GM12865 (cell line): ENCODE measurements at regions not wholly inside any gene's neighbourhood (a gene's known extent, or its start where the extent isn't known, plus 50 kb on each side); places are given as distances from the start of the nearest gene placed in this dataset.

Experiments used
- DNase-seq: peaks from one replicate; pipeline ENCODE4 v3.0.0; 2010; ENCODE audit warnings: low read depth
- H3K4me3 ChIP-seq: 2 replicates; pipeline ENCODE4 v1.5.1; 2011; ENCODE audit warnings: mild to moderate bottlenecking, low read depth, low read length, control low read depth
- TF ChIP-seq, protein P1 (sequence below): IDR thresholded peaks from 2 replicates; pipeline ENCODE4 v1.5.1; 2011; ENCODE audit warnings: low read length, control low read depth, low read depth, inconsistent platforms; ENCODE audit not compliant: insufficient read depth; ENCODE audit errors: missing control alignments

DNA sequence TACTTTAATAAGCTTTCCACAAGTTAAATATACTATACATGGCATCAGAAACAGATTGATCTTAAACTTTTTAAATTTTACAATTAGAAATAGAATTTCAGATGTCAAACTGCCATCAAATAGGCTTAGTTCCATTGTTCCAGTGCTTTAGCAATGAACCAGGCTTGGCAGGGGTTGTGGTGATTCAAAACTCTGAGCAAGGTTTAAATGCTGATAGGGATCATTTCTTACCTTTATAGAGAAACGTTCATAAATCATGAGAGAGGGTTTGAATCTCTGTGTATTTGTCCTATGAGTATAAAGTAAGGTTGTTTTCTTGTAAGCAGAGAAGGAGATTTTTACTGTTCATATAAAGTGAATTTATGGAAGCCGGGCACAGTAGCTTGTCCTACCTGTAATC is 794.5 kb upstream of the TBX3 start:
- DNase-seq = no peak
- TF ChIP-seq, protein P1, sequence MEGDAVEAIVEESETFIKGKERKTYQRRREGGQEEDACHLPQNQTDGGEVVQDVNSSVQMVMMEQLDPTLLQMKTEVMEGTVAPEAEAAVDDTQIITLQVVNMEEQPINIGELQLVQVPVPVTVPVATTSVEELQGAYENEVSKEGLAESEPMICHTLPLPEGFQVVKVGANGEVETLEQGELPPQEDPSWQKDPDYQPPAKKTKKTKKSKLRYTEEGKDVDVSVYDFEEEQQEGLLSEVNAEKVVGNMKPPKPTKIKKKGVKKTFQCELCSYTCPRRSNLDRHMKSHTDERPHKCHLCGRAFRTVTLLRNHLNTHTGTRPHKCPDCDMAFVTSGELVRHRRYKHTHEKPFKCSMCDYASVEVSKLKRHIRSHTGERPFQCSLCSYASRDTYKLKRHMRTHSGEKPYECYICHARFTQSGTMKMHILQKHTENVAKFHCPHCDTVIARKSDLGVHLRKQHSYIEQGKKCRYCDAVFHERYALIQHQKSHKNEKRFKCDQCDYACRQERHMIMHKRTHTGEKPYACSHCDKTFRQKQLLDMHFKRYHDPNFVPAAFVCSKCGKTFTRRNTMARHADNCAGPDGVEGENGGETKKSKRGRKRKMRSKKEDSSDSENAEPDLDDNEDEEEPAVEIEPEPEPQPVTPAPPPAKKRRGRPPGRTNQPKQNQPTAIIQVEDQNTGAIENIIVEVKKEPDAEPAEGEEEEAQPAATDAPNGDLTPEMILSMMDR = no peak
- no peak overlapping the region for H3K4me3 ChIP-seq

DNA sequence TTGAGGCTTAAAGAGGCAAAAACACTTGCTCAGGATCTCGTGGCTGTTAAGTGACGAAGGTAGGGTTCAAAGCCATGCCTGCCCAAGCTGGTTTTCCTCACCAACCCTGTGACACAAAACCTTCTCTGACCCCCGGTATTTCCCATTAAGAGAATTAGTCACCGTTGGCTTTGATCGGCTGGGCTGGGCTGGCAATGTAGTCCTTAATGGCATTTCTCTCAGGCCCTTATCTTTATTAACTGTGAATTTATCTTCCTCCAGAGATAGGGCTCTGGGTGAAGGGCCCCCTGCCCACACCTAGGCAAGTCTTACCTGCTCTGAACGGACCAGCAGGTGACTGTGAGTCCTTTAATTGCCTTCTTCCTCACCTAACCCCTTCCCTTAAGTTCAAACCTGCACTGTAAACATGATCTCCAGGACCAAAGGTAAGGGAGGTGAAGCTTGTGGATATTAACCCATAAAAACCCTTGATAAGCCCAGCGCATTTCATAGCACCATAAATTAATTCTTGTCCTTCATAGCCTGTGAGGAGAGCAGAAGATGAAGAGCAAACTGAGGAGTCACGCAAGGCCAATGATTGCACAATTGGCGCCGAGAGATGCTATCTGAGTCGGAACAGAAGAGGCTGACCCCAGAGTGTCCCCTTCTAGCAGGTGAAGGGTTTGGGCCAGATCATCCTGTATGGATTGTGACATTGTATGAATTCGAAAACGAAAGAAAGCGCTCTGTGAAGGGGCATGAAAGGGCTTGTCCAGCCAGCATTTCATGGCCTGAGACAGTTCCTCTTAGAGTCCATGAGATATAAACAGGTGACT is 790.8 kb upstream of the TBX3 start:
- TF ChIP-seq, protein P1 = no peak
- no peak overlapping the region for H3K4me3 ChIP-seq
- DNase-seq = no peak

DNA sequence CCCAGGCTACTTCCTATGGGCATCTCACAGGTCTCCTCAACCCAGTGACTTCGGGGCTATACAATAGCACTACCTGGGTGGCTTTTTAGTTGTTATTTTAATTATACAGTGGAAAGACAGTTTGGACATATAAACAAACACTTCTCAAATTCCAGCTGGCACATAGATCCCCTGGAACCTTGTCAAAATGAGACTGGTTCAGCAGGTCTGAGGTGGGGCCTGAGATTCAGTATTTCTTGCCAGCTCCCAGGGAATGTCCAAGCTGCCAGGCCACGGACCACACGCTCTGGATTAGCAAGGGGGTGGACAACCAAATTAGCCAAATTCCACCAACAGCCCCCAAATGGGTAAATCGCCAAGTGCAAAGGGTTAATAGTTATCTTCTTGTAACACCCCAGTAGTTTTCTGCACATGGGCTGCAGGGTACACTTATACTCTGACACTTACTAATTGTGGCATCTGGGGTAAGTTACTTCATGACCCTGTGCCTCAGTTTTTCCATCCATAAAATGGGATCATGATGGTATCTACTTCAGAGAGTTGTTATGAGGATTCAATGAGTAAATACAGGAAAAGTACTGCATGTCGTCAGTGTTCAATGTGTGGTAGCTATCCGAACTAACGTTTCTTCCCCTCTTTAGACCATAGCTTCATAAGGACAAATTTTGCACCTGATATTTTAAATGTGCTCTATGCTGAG is 789.4 kb upstream of the TBX3 start:
- TF ChIP-seq, protein P1 = no peak
- no peak for DNase-seq
- no peak overlapping the region for H3K4me3 ChIP-seq

DNA sequence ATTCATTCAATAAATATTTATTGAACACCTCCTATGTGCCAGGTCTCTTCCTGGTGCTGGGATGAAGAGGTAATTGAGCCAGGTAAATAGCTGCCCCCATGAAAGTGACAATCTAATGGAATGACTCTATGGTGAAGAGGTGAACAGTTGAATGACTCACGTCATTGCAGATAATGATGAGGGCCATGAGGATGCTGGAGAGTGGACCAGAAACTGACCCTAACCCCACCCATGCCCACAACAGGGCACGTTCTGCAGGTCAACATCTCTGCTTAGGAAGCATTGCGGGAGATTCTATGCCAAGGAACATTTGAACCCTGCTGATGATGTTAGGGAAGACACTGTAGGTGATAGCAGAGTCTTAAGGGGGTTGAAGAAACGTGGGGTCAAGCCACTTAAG is 788.9 kb upstream of the TBX3 start:
- no peak overlapping the region for H3K4me3 ChIP-seq
- no peak for DNase-seq
- TF ChIP-seq, protein P1 = no peak

DNA sequence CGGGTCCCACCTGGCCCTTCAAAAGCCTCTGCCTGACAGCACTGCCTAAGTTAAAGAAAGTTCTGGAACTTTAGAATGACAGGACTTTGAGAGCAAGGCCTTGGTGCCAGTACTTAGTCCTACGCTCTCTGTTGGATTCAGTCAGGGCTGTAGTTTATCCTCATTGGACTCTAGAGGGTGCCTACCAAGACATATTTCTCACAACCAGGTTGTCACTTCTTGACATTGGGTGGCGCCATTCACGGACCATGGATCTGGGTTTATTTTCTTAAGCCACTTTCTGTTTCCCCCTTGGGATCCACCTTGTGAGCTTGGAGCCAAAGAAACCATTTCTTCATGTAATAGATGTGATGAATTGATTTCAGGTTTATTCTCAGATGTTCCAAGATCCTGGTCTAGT is 787.0 kb upstream of the TBX3 start:
- TF ChIP-seq, protein P1 = no peak
- DNase-seq = no peak
- H3K4me3 ChIP-seq = no peak overlapping the region

DNA sequence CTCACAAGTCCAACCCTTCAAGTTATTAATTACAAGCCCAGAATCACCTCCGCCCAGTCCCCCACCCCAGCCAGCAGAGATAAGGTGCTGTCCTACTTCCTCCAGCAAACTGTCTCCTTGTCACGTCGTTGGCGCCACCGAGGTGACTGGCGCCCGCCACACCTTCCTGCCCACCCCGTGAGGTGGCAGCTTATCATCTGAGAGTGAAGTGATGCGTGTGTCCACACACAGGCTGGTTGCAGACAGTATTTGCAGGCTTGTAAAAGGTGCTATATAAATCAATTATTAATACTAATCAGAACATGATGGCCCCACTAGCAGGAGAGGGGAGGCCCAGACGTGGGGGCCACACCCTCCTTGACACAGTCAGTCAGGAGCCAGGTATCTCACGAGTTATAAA is 786.6 kb upstream of the TBX3 start:
- H3K4me3 ChIP-seq = no peak overlapping the region
- TF ChIP-seq, protein P1 = no peak
- DNase-seq = no peak
